HCT116 (cell line): ENCODE measurements at regions not wholly inside any gene's neighbourhood (a gene's known extent, or its start where the extent isn't known, plus 50 kb on each side); places are given as distances from the start of the nearest gene placed in this dataset.

Source experiments
- ATAC-seq: fragments of 200-7000 bp; cut with Tn5 transposase; 2 replicates; pipeline ENCODE4 v1.9.1; 2020; ENCODE audit warnings: mild to moderate bottlenecking, moderate library complexity
- BruUV-seq: library from RNA; stranded (reverse); fragments of 400-500 nt; replicated peaks from 2 replicates; lab custom pipeline; 2021; lab: Mats Ljungman, UMichigan
- CTCF ChIA-PET: fragments of 300-600 bp; sonication (Branson Sonifier 250); formaldehyde crosslinking; loops from one replicate; lab custom pipeline; 2021; ENCODE audit warnings: antibody characterized with exemption; lab: Charles Lee
- POLR2A ChIA-PET: fragments of 300-600, 350-600 bp; sonication (Branson Sonifier 250); formaldehyde crosslinking; loops from one replicate; lab custom pipeline; 2021; ENCODE audit warnings: antibody characterized with exemption; lab: Charles Lee
- RAD21 ChIA-PET, 2 experiments: fragments of 300-600 bp; sonication (Branson Sonifier 250); formaldehyde crosslinking; loops; one replicate each; lab custom pipeline; 2023; ENCODE audit warnings: low total read pairs in 2 of 2; ENCODE audit not compliant: uncharacterized antibody in 2 of 2, unreplicated experiment in 2 of 2, low non-redundant PET in 1 of 2; lab: Charles Lee
- DNase-seq: peaks from one replicate; pipeline ENCODE4 v3.0.0-alpha.2; 2010; ENCODE audit warnings: low read depth, low spot score
- H2AFZ ChIP-seq: fragments of 200-600 bp; shearing (Covaris generic), sonication (generic); 2 replicates; pipeline ENCODE4 v1.6.1; 2017; ENCODE audit warnings: low read depth, mixed run types, mixed read lengths, antibody characterized with exemption, low read length; ENCODE audit not compliant: poor library complexity, severe bottlenecking
- H3K27ac ChIP-seq: 2 replicates; pipeline ENCODE4 v1.5.1; 2012; ENCODE audit warnings: low read depth, low read length
- H3K27me3 ChIP-seq: fragments of 200-600 bp; sonication (generic); 2 replicates; pipeline ENCODE4 v1.6.1; 2016; ENCODE audit warnings: mixed run types, low read length, mixed read lengths; ENCODE audit not compliant: insufficient read depth
- H3K36me3 ChIP-seq, 2 experiments: fragments of 200-500 bp in 1 of 2; fragments of 200-600 bp in 1 of 2; sonication (Bioruptor generic) in 1 of 2; sonication (generic) in 1 of 2; 2 replicates each; pipeline versions ENCODE4 v1.5.1 to v1.6.1; 2014 to 2016; ENCODE audit warnings: low read length in 2 of 2, inconsistent platforms in 1 of 2, mixed read lengths in 1 of 2, mixed run types in 1 of 2; ENCODE audit not compliant: insufficient read depth in 2 of 2, control insufficient read depth in 1 of 2
- H3K4me1 ChIP-seq, 2 experiments: fragments of 200-600 bp in 1 of 2; sonication (generic) in 1 of 2; 2 replicates each; pipeline versions ENCODE4 v1.5.1 to v1.6.1; 2012 to 2017; ENCODE audit warnings: low read length in 2 of 2, inconsistent platforms in 1 of 2, mild to moderate bottlenecking in 1 of 2, mixed read lengths in 1 of 2, mixed run types in 1 of 2, moderate library complexity in 1 of 2; ENCODE audit not compliant: insufficient read depth in 2 of 2, control insufficient read depth in 1 of 2
- H3K4me2 ChIP-seq: fragments of 200-600 bp; sonication (generic); 2 replicates; pipeline ENCODE4 v1.6.1; 2017; ENCODE audit warnings: mixed run types, low read length, mixed read lengths
- H3K4me3 ChIP-seq, 2 experiments: fragments of 200-600 bp in 1 of 2; sonication (generic) in 1 of 2; replicated peaks in 1 of 2; 2 replicates each; pipeline ENCODE4 v1.5.1; 2011 to 2016; ENCODE audit warnings: low read length in 2 of 2, control low read depth in 1 of 2, low read depth in 1 of 2, mild to moderate bottlenecking in 1 of 2, mixed read lengths in 1 of 2, mixed run types in 1 of 2
- H3K79me2 ChIP-seq: fragments of 200-600 bp; sonication (generic); 2 replicates; pipeline ENCODE4 v1.6.1; 2017; ENCODE audit warnings: mild to moderate bottlenecking, mixed run types, low read length, moderate library complexity, mixed read lengths; ENCODE audit not compliant: insufficient read depth
- H3K9ac ChIP-seq: fragments of 200-600 bp; sonication (generic); 2 replicates; pipeline ENCODE4 v1.6.1; 2016; ENCODE audit warnings: low read length, mixed read lengths
- H3K9me2 ChIP-seq: fragments of 200-600 bp; sonication (generic), shearing (Covaris generic); 2 replicates; pipeline ENCODE4 v1.6.1; 2017; ENCODE audit warnings: mixed run types, mild to moderate bottlenecking, moderate library complexity; ENCODE audit not compliant: insufficient read depth
- H3K9me3 ChIP-seq, 2 experiments: fragments of 200-500 bp in 1 of 2; fragments of 200-600 bp in 1 of 2; sonication (Bioruptor generic) in 1 of 2; sonication (generic) in 1 of 2; 2 replicates each; pipeline ENCODE4 v1.6.1; 2014 to 2017; ENCODE audit warnings: low read length in 2 of 2, mixed read lengths in 2 of 2, inconsistent platforms in 1 of 2, low read depth in 1 of 2, mild to moderate bottlenecking in 1 of 2, mixed run types in 1 of 2, moderate library complexity in 1 of 2; ENCODE audit not compliant: control insufficient read depth in 1 of 2, insufficient read depth in 1 of 2
- H4K20me1 ChIP-seq: fragments of 200-600 bp; sonication (generic), shearing (Covaris generic); 2 replicates; pipeline ENCODE4 v1.6.1; 2017; ENCODE audit warnings: mixed run types, mild to moderate bottlenecking, moderate library complexity; ENCODE audit not compliant: insufficient read depth
- CTCF ChIP-seq, 3 experiments: fragments of 200-600 bp in 1 of 3; sonication (generic) in 1 of 3; IDR thresholded peaks in 2 of 3; conservative IDR thresholded peaks in 1 of 3; 2 replicates each; pipeline ENCODE4 v1.5.1; 2012 to 2017; ENCODE audit warnings: low read depth in 2 of 3, low read length in 2 of 3, antibody characterized with exemption in 1 of 3, borderline replicate concordance in 1 of 3, control low read depth in 1 of 3, mild to moderate bottlenecking in 1 of 3, mixed read lengths in 1 of 3, mixed run types in 1 of 3, moderate library complexity in 1 of 3; ENCODE audit not compliant: insufficient read depth in 1 of 3
- ELF1 ChIP-seq: IDR thresholded peaks from 2 replicates; pipeline ENCODE4 v1.6.1; 2012; ENCODE audit warnings: low read depth, borderline replicate concordance
- MAX ChIP-seq: IDR thresholded peaks from 2 replicates; pipeline ENCODE4 v1.6.1; 2012
- REST ChIP-seq: IDR thresholded peaks from 2 replicates; pipeline ENCODE4 v1.6.1; 2012; ENCODE audit warnings: low read depth
- intact Hi-C: fragments of 100-400 bp; cut with micrococcal nuclease; formaldehyde crosslinking; loops from 2 replicates; pipeline ENCODE4 v1.10.0; 2022

GRCh38 chr6:87914637-87915395 is 132.8 kb upstream of the SPACA1 start:
- POLR2A ChIA-PET: no interaction called here
- no peak for TF ChIP-seq ELF1
- no peak for TF ChIP-seq CTCF (IDR thresholded peaks at IDR 0.05 in 2 of 3, conservative IDR thresholded peaks at IDR 0.05 in 1 of 3; ENCODE audit: borderline replicate concordance in 1 of 3, insufficient read depth in 1 of 3, low read depth in 2 of 3, low read length in 2 of 3)
- TF ChIP-seq MAX: no peak
- TF ChIP-seq REST: no peak
- no peaks in the 10 kb centered on the region for H3K79me2 ChIP-seq
- H3K4me1 ChIP-seq: no peaks in the 10 kb centered on the region
- no peak overlapping the region for H3K27ac ChIP-seq
- DNase-seq (no peak), ATAC-seq (no peak)
- no peaks in the 10 kb centered on the region for H3K36me3 ChIP-seq
- H3K27me3 ChIP-seq: no peaks in the 10 kb centered on the region
- CTCF ChIA-PET: no interaction called here
- H3K4me2 ChIP-seq: no peak overlapping the region
- no TSS peak for BruUV-seq
- no peak overlapping the region for H2AFZ ChIP-seq
- H3K9me2 ChIP-seq: no peaks in the 10 kb centered on the region
- intact Hi-C loops: no loop called here
- H3K9ac ChIP-seq: no peak overlapping the region
- H3K4me3 ChIP-seq: no peak overlapping the region
- RAD21 ChIA-PET: no interaction called here
- no peaks in the 10 kb centered on the region for H4K20me1 ChIP-seq
- H3K9me3 ChIP-seq: no peaks in the 10 kb centered on the region
